Lower lobe of right lung (tissue), 2 donors: ENCODE measurements at regions not wholly inside any gene's neighbourhood (a gene's known extent, or its start where the extent isn't known, plus 50 kb on each side); places are given as distances from the start of the nearest gene placed in this dataset.

ENCODE experiments used
- ATAC-seq, 2 donors: fragments of 200-7000 bp; cut with Tn5 transposase; one replicate each; pipeline ENCODE4 v1.9.1; 2020 to 2022; ENCODE audit warnings: mild to moderate bottlenecking in 2 of 2, moderate library complexity in 2 of 2
- DNase-seq: peaks from one replicate; pipeline ENCODE4 v3.0.0-alpha.2; 2020
- H3K27ac ChIP-seq: fragments of 200-600 bp; one replicate; pipeline ENCODE4 v1.8.0; 2022
- H3K27me3 ChIP-seq: fragments of 200-600 bp; one replicate; pipeline ENCODE4 v1.8.0; 2022; ENCODE audit warnings: low read depth
- H3K36me3 ChIP-seq: fragments of 200-600 bp; one replicate; pipeline ENCODE4 v1.8.0; 2022; ENCODE audit warnings: mild to moderate bottlenecking
- H3K4me1 ChIP-seq: fragments of 200-600 bp; one replicate; pipeline ENCODE4 v1.8.0; 2022
- H3K4me3 ChIP-seq: fragments of 200-600 bp; one replicate; pipeline ENCODE4 v1.8.0; 2022; ENCODE audit warnings: mild to moderate bottlenecking
- H3K9me3 ChIP-seq: fragments of 200-600 bp; one replicate; pipeline ENCODE4 v1.8.0; 2022
- intact Hi-C: fragments of 100-400 bp; cut with DNase I; formaldehyde crosslinking; loops from one replicate; pipeline ENCODE4 v1.11.0; 2022
- TF ChIP-seq, protein P1 (sequence below): fragments of 200-600 bp; IDR thresholded peaks from one replicate; pipeline ENCODE4 v1.8.0; 2022; ENCODE audit warnings: antibody characterized with exemption, mild to moderate bottlenecking
- donor health status: DM: no; HTN: yes; CAD: no; lungs with severe emphysema.

- Histone ChIP-seq H3K4me1 (no peaks in the 10 kb centered on the region), H3K4me3 (no peak overlapping the region), H3K36me3 (no peaks in the 10 kb centered on the region), H3K27me3 (peaks cover 3% of the 10 kb centered on the region), H3K27ac (no peak overlapping the region), H3K9me3 (no peaks in the 10 kb centered on the region)
- intact Hi-C loops: no loop called here
- TF ChIP-seq, protein P1, sequence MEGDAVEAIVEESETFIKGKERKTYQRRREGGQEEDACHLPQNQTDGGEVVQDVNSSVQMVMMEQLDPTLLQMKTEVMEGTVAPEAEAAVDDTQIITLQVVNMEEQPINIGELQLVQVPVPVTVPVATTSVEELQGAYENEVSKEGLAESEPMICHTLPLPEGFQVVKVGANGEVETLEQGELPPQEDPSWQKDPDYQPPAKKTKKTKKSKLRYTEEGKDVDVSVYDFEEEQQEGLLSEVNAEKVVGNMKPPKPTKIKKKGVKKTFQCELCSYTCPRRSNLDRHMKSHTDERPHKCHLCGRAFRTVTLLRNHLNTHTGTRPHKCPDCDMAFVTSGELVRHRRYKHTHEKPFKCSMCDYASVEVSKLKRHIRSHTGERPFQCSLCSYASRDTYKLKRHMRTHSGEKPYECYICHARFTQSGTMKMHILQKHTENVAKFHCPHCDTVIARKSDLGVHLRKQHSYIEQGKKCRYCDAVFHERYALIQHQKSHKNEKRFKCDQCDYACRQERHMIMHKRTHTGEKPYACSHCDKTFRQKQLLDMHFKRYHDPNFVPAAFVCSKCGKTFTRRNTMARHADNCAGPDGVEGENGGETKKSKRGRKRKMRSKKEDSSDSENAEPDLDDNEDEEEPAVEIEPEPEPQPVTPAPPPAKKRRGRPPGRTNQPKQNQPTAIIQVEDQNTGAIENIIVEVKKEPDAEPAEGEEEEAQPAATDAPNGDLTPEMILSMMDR: no peak
- ATAC-seq: no peak
- no peak for DNase-seq
Observed at GRCh38 chr1:227450489-227450888, 112.9 kb upstream of the ZNF678 start.

DNA sequence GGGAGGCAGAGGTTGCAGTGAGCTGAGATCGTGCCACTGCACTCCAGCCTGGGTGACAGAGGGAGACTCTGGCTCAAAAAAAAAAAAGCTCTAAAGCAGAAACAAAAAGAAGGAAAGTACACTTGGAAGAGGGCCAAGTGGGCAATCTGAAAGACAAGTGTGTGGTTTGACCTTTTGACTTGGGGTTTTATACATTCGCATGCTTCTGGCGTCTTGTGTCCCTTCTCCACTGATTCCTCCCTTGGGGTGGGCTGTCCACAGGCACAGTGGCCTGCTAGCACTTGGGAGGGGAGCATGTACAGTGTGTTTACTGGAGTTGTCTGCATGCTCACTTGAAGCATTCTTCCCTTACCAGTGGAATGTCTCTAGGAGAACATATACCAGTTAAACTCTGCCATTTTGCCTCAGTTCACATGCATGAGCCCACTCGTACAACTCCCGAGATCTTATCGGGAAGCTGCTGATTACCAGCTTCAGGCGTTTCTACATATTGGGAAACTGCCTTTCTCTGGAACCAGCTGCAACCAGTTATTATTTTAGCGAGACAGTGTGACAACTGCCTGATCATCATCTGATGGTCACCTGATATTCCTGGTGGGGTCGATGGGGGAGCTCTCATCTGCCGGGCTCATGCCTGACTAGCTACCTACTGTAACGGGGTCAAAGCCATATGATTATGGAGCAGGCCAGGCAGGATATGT, 113.5 kb upstream of the ZNF678 start:
- H3K27me3 ChIP-seq: peaks cover 3% of the 10 kb centered on the region
- H3K9me3 ChIP-seq: no peaks in the 10 kb centered on the region
- no peaks in the 10 kb centered on the region for H3K36me3 ChIP-seq
- TF ChIP-seq, protein P1: no peak
- intact Hi-C loops: no loop called here
- H3K4me1 ChIP-seq: no peaks in the 10 kb centered on the region
- DNase-seq: no peak
- ATAC-seq: no peak
- no peak overlapping the region for H3K4me3 ChIP-seq
- no peak overlapping the region for H3K27ac ChIP-seq

DNA sequence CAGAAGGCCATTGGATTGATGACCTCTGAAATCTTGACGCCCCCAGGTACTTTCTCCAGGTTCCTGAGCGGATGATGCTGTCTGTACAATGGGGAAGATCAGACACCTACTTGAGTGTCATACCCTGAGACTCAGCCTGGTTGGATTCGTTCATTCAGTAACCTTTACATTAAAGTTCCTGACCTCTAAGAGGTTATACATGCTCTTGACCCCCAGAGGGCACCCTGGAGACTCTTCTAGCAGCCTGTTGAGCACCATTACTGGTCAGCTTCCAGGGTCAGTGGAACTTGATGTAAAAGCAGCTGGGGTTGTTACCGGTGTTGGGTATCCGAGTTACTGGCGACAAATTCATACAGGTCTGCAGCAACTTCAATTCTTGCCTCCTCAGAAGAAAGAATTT, 114.3 kb upstream of the ZNF678 start:
- H3K27ac ChIP-seq: no peak overlapping the region
- no peaks in the 10 kb centered on the region for H3K36me3 ChIP-seq
- peaks cover 3% of the 10 kb centered on the region for H3K27me3 ChIP-seq
- ATAC-seq (peak; percentile 50 to 59), DNase-seq (no peak)
- H3K4me1 ChIP-seq: no peaks in the 10 kb centered on the region
- TF ChIP-seq, protein P1: peak; percentile 24
- no peak overlapping the region for H3K4me3 ChIP-seq
- intact Hi-C loops: no loop called here
- H3K9me3 ChIP-seq: no peaks in the 10 kb centered on the region

DNA sequence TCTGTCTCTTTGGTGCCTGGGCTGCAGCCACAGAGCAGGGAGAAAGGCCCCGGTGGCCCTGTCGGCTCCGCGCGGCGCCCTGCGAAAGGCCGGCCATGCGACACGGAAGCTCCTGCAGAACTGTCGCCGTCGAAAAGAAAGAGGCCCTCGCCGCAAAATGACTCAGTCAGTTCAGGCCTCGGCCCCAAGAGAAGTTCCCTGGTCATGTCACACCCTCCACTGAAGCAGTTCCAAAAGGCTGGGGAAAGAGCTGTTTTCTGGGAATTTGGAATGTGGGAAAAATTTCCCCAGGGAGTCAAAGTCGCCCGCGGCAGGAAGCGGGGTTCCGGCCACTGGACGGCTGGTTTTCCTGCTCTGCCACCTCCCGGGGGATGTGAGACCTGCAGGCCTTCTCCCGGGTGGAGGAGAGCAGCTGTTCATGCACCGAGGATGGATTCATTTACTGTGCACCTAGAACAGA, 115.8 kb upstream of the ZNF678 start:
- TF ChIP-seq, protein P1: peak; percentile 65

DNA sequence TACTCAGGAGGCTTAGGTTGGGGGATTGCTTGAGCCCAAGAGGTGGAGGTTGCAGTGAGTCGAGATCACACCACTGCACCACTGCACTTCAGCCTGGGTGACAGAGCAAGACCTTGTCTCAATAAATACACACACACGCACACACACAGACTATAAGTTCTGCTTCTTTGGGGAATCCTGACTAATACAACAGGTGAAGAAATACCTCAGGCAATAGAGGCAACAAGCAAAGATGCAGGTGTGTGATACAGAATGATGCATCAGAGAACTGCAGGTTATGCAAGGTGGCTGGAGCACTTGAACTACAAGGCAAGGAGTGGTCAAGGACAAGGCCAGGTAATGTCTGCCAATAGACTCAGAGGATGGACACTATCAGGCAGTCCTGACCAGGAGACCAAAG, 117.6 kb upstream of the ZNF678 start:
- Histone ChIP-seq H3K27me3 (no peaks in the 10 kb centered on the region), H3K4me3 (no peak overlapping the region), H3K4me1 (no peaks in the 10 kb centered on the region), H3K27ac (no peak overlapping the region), H3K9me3 (no peaks in the 10 kb centered on the region), H3K36me3 (no peaks in the 10 kb centered on the region)
- TF ChIP-seq, protein P1: no peak
- intact Hi-C loops: no loop called here
- DNase-seq (no peak), ATAC-seq (no peak)

More for the DNA sequence above, 115.8 kb upstream of the ZNF678 start:
- Histone ChIP-seq H3K27ac (no peak overlapping the region), H3K9me3 (no peaks in the 10 kb centered on the region), H3K4me1 (no peaks in the 10 kb centered on the region), H3K4me3 (peak overlapping the region; percentile 38), H3K27me3 (no peaks in the 10 kb centered on the region), H3K36me3 (no peaks in the 10 kb centered on the region)
- ATAC-seq (peak; percentile 42 to 53), DNase-seq (peak; percentile 54)
- intact Hi-C loops: no loop called here
